SK-N-SH treated with all-trans-retinoic acid at 6 μM for 48 hours (cell line): ENCODE measurements at regions not wholly inside any gene's neighbourhood (a gene's known extent, or its start where the extent isn't known, plus 50 kb on each side); places are given as distances from the start of the nearest gene placed in this dataset.

Experiments used
- ARNTL ChIP-seq: fragments of 450-650 bp; formaldehyde crosslinking; IDR thresholded peaks from 2 replicates; pipeline ENCODE4 v1.5.0; 2020; ENCODE audit warnings: low read depth, mild to moderate bottlenecking, moderate library complexity, borderline replicate concordance
- RARB ChIP-seq: fragments of 250-450 bp; sonication (Bioruptor Pico); IDR thresholded peaks from 2 replicates; pipeline ENCODE4 v1.8.0; 2021; ENCODE audit warnings: mild to moderate bottlenecking, moderate library complexity
- TCF4 ChIP-seq: fragments of 250-450 bp; sonication (Bioruptor Pico); IDR thresholded peaks from 2 replicates; pipeline ENCODE4 v1.8.0; 2021; ENCODE audit warnings: mild to moderate bottlenecking, moderate library complexity, borderline replicate concordance
- TOX ChIP-seq: fragments of 250-450 bp; sonication (Bioruptor Pico); IDR thresholded peaks from 2 replicates; pipeline ENCODE4 v1.8.0; 2021; ENCODE audit warnings: mild to moderate bottlenecking, moderate library complexity, borderline replicate concordance
- ZC3H10 ChIP-seq: fragments of 250-450 bp; sonication (Bioruptor Pico); IDR thresholded peaks from 2 replicates; pipeline ENCODE4 v1.5.1; 2021; ENCODE audit warnings: mild to moderate bottlenecking, moderate library complexity
- ZFP30 ChIP-seq: fragments of 450-650 bp; formaldehyde crosslinking; IDR thresholded peaks from 2 replicates; pipeline ENCODE4 v1.5.0; 2022; ENCODE audit warnings: mild to moderate bottlenecking, moderate library complexity
- ZNF70 ChIP-seq: fragments of 450-650 bp; formaldehyde crosslinking; IDR thresholded peaks from 2 replicates; pipeline ENCODE4 v1.5.0; 2020; ENCODE audit warnings: mild to moderate bottlenecking, moderate library complexity
- TF ChIP-seq, protein P1 (sequence below): fragments of 250-450 bp; sonication (Bioruptor Pico); IDR thresholded peaks from 2 replicates; pipeline ENCODE4 v1.8.0; 2020; ENCODE audit warnings: mild to moderate bottlenecking, moderate library complexity, borderline replicate concordance

DNA sequence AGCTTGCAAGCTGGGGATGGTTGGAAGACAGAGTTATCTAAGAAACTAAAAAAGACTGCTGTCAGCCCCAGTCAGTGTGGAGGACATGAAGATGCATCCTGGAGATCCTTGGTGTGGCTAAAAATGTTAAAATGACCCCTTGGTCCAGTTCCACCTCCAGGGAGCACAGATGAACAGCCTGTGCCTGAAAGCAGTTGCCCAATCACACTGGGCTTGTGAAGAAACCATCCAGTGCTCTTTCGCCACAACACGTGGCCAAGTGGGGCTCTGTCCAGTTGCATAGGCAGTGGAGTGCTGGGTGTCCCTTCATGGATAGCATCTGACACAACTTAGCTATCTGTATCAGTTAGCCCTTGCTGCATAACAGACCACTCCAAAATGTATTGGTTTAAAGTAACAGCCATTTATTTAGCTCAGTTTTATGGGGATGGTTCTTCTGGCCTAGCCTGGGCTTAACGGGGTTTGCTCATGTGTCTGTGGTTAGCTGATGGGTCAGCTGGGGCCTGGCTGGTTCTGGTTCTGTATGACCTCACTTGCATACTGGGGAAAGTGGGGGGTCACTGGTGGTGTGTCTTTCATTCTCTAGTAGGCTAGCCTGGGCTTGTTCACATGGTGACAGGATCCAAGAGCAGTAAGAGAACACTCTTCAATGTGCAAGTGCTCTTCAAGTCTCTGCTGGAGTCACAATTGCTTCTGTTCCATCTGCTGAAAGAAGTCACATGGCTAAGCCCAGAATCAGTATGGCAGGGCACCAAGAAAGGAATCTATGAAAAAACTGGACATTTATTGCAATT is 226.2 kb downstream of the PDCD6IP start:
- TF ChIP-seq, protein P1, sequence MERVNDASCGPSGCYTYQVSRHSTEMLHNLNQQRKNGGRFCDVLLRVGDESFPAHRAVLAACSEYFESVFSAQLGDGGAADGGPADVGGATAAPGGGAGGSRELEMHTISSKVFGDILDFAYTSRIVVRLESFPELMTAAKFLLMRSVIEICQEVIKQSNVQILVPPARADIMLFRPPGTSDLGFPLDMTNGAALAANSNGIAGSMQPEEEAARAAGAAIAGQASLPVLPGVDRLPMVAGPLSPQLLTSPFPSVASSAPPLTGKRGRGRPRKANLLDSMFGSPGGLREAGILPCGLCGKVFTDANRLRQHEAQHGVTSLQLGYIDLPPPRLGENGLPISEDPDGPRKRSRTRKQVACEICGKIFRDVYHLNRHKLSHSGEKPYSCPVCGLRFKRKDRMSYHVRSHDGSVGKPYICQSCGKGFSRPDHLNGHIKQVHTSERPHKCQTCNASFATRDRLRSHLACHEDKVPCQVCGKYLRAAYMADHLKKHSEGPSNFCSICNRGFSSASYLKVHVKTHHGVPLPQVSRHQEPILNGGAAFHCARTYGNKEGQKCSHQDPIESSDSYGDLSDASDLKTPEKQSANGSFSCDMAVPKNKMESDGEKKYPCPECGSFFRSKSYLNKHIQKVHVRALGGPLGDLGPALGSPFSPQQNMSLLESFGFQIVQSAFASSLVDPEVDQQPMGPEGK, result no peak
- TF ChIP-seq ZC3H10 (CRISPR knock-in tag), result no peak
- TF ChIP-seq TCF4 (CRISPR knock-in tag), result no peak
- TF ChIP-seq ZFP30 (CRISPR knock-in tag), result no peak
- TF ChIP-seq ZNF70 (CRISPR knock-in tag), result no peak
- TF ChIP-seq ARNTL (CRISPR knock-in tag), result no peak
- no peak for TF ChIP-seq TOX (CRISPR knock-in tag)
- TF ChIP-seq RARB (CRISPR knock-in tag), result no peak
